CD14-positive monocyte (primary cell): ENCODE measurements at regions not wholly inside any gene's neighbourhood (a gene's known extent, or its start where the extent isn't known, plus 50 kb on each side); places are given as distances from the start of the nearest gene placed in this dataset.

Experiments
- DNase-seq, 3 donors: peaks; one replicate each; pipeline ENCODE4 v3.0.0-alpha.2; 2011 to 2022
- H2AFZ ChIP-seq: 2 replicates; pipeline ENCODE4 v1.6.0; 2012; ENCODE audit warnings: mild to moderate bottlenecking, low read depth, low read length, inconsistent platforms; ENCODE audit not compliant: insufficient read depth, poor library complexity, severe bottlenecking
- H3K27ac ChIP-seq, 2 donors: 1 replicate in 1 of 2; 2 replicates in 1 of 2; pipeline ENCODE4 v1.5.1; 2012 to 2013; ENCODE audit warnings: low read length in 2 of 2, control low read depth in 1 of 2, inconsistent platforms in 1 of 2, low read depth in 1 of 2, mild to moderate bottlenecking in 1 of 2
- H3K27me3 ChIP-seq, 2 donors: one replicate each; pipeline versions ENCODE4 v1.6.0 to v1.6.1; 2011 to 2013; ENCODE audit warnings: low read length in 2 of 2; ENCODE audit not compliant: control insufficient read depth in 2 of 2, insufficient read depth in 2 of 2
- H3K36me3 ChIP-seq, 2 donors: replicated peaks in 1 of 2; 1 replicate in 1 of 2; 2 replicates in 1 of 2; pipeline versions ENCODE4 v1.5.1 to v1.6.1; 2012 to 2013; ENCODE audit warnings: low read length in 2 of 2, control low read depth in 1 of 2, inconsistent platforms in 1 of 2, mild to moderate bottlenecking in 1 of 2; ENCODE audit not compliant: insufficient read depth in 2 of 2, control insufficient read depth in 1 of 2
- H3K4me1 ChIP-seq, 2 donors: 1 replicate in 1 of 2; 2 replicates in 1 of 2; pipeline versions ENCODE4 v1.5.1 to v1.6.1; 2012 to 2013; ENCODE audit warnings: low read length in 2 of 2, control low read depth in 1 of 2, inconsistent platforms in 1 of 2, mild to moderate bottlenecking in 1 of 2, moderate library complexity in 1 of 2; ENCODE audit not compliant: insufficient read depth in 2 of 2, control insufficient read depth in 1 of 2
- H3K4me2 ChIP-seq: replicated peaks from 2 replicates; pipeline ENCODE3; 2012; ENCODE audit warnings: low read length, moderate library complexity, mild to moderate bottlenecking; ENCODE audit not compliant: poor library complexity, severe bottlenecking; ENCODE audit errors: extremely low read depth
- H3K4me3 ChIP-seq, 3 experiments: fragments of 200-600 bp in 1 of 3; sonication (generic) in 1 of 3; replicated peaks in 1 of 3; 1 replicate in 2 of 3; 2 replicates in 1 of 3; pipeline ENCODE4 v1.5.1; 2011 to 2013; ENCODE audit warnings: low read length in 3 of 3, mild to moderate bottlenecking in 3 of 3, control low read depth in 2 of 3, low read depth in 2 of 3, inconsistent platforms in 1 of 3, moderate library complexity in 1 of 3
- H3K79me2 ChIP-seq: 2 replicates; pipeline ENCODE4 v1.6.0; 2012; ENCODE audit warnings: mild to moderate bottlenecking, control low read depth, inconsistent platforms, low read length, moderate library complexity; ENCODE audit not compliant: insufficient read depth
- H3K9ac ChIP-seq: 2 replicates; pipeline ENCODE4 v1.6.0; 2017; ENCODE audit warnings: low read length, mild to moderate bottlenecking; ENCODE audit not compliant: insufficient read depth, poor library complexity, severe bottlenecking
- H3K9me3 ChIP-seq, 2 donors: replicated peaks in 1 of 2; 1 replicate in 1 of 2; 2 replicates in 1 of 2; pipeline versions ENCODE4 v1.5.1 to v1.6.1; 2012 to 2013; ENCODE audit warnings: low read length in 2 of 2, control low read depth in 1 of 2; ENCODE audit not compliant: control insufficient read depth in 1 of 2, insufficient read depth in 1 of 2
- H4K20me1 ChIP-seq: 2 replicates; pipeline ENCODE4 v1.6.0; 2012; ENCODE audit warnings: mild to moderate bottlenecking, low read length, control low read depth, moderate library complexity; ENCODE audit not compliant: insufficient read depth
- H3K27ac Mint-ChIP-seq, 7 donors: one replicate each; pipeline ENCODE4 v1.8.0; 2020; ENCODE audit warnings: mild to moderate bottlenecking in 7 of 7, mixed read lengths in 7 of 7, moderate library complexity in 6 of 7, inconsistent platforms in 2 of 7
- H3K27me3 Mint-ChIP-seq, 3 donors: one replicate each; pipeline ENCODE4 v1.8.0; 2021 to 2022; ENCODE audit warnings: low read depth in 3 of 3, mild to moderate bottlenecking in 3 of 3, mixed read lengths in 3 of 3, moderate library complexity in 3 of 3, inconsistent platforms in 1 of 3
- H3K36me3 Mint-ChIP-seq, 2 donors: one replicate each; pipeline ENCODE4 v1.8.0; 2020; ENCODE audit warnings: mixed read lengths in 2 of 2, inconsistent platforms in 1 of 2, mild to moderate bottlenecking in 1 of 2
- H3K4me1 Mint-ChIP-seq: one replicate; pipeline ENCODE4 v1.8.0; 2020; ENCODE audit warnings: mild to moderate bottlenecking, mixed read lengths
- H3K4me3 Mint-ChIP-seq, 2 donors: one replicate each; pipeline ENCODE4 v1.8.0; 2020; ENCODE audit warnings: mild to moderate bottlenecking in 2 of 2, mixed read lengths in 2 of 2, moderate library complexity in 1 of 2
- H3K9me3 Mint-ChIP-seq, 7 donors: one replicate each; pipeline ENCODE4 v1.8.0; 2020 to 2022; ENCODE audit warnings: mixed read lengths in 7 of 7, mild to moderate bottlenecking in 6 of 7, moderate library complexity in 6 of 7, inconsistent platforms in 2 of 7
- CTCF ChIP-seq: fragments of 200-600 bp; IDR thresholded peaks from one replicate; pipeline ENCODE4 v1.8.0; 2022; ENCODE audit warnings: antibody characterized with exemption, mild to moderate bottlenecking
- WGBS: methylation state at CpG from one replicate; pipeline ENCODE4 v1.1.5; 2013; ENCODE audit warnings: missing lambda C conversion rate; ENCODE audit not compliant: insufficient coverage; 5-methylcytosine and 5-hydroxymethylcytosine counted together
- intact Hi-C, 2 donors: fragments of 100-400 bp; cut with micrococcal nuclease; formaldehyde crosslinking; loops; one replicate each; pipeline versions ENCODE4 v1.15.0 to v1.15.1; 2023

GRCh38 chr15:70555713-70556112 is 207.6 kb downstream of the UACA start:
- Histone ChIP-seq H4K20me1 (no peaks in the 10 kb centered on the region), H2AFZ (no peak overlapping the region), H3K79me2 (no peaks in the 10 kb centered on the region), H3K27ac (no peak overlapping the region), H3K4me1 (peaks cover 13 to 17% of the 10 kb centered on the region in 2 donors), H3K9me3 (no peaks in the 10 kb centered on the region), H3K9ac (no peak overlapping the region), H3K4me2 (no peak overlapping the region), H3K36me3 (no peaks in the 10 kb centered on the region), H3K4me3 (no peak overlapping the region), H3K27me3 (no peaks in the 10 kb centered on the region)
- WGBS, result 57% methylated on average over 1 of the region's 3 CpGs
- no peak overlapping the region for H3K27ac Mint-ChIP-seq
- peaks cover 0 to 7% (median 0%) of the 10 kb centered on the region in 3 donors for H3K27me3 Mint-ChIP-seq
- H3K36me3 Mint-ChIP-seq, result no peaks in the 10 kb centered on the region
- intact Hi-C loops, result no loop called here
- no peak overlapping the region for H3K4me3 Mint-ChIP-seq
- H3K9me3 Mint-ChIP-seq, result peaks cover 0 to 4% (median 2%) of the 10 kb centered on the region in 7 donors
- DNase-seq, result no peak
- peaks cover 1% of the 10 kb centered on the region for H3K4me1 Mint-ChIP-seq
- no peak for TF ChIP-seq CTCF

- H3K27ac ChIP-seq, result no peak overlapping the region
- Mint-ChIP-seq H3K4me3 (no peak overlapping the region), H3K9me3 (peaks cover 0 to 4% (median 2%) of the 10 kb centered on the region in 7 donors), H3K36me3 (no peaks in the 10 kb centered on the region), H3K27me3 (no peaks in the 10 kb centered on the region), H3K4me1 (no peaks in the 10 kb centered on the region), H3K27ac (no peak overlapping the region)
- intact Hi-C loops, result no loop called here
- H2AFZ ChIP-seq, result no peak overlapping the region
- DNase-seq, result no peak
- no peak overlapping the region for H3K9ac ChIP-seq
- H3K4me2 ChIP-seq, result no peak overlapping the region
- no peak overlapping the region for H3K4me3 ChIP-seq
- no peak for TF ChIP-seq CTCF
- H3K9me3 ChIP-seq, result no peaks in the 10 kb centered on the region
- no peaks in the 10 kb centered on the region for H4K20me1 ChIP-seq
- H3K27me3 ChIP-seq, result no peaks in the 10 kb centered on the region
- H3K79me2 ChIP-seq, result no peaks in the 10 kb centered on the region
- no peaks in the 10 kb centered on the region for H3K36me3 ChIP-seq
- no peaks in the 10 kb centered on the region for H3K4me1 ChIP-seq
These were observed 215.4 kb downstream of the UACA start for GRCh38 chr15:70547846-70548487.
